Upper lobe of right lung (tissue), 1 donor: ENCODE measurements at regions not wholly inside any gene's neighbourhood (a gene's known extent, or its start where the extent isn't known, plus 50 kb on each side); places are given as distances from the start of the nearest gene placed in this dataset.
"Not testable (repeated sequence)": the region's sequence is repeated elsewhere in the genome, so short reads cannot be mapped to it uniquely, and the experiment has no call there.

Experiments used
- ATAC-seq: fragments of 200-7000 bp; cut with Tn5 transposase; one replicate; pipeline ENCODE4 v1.9.1; 2020; ENCODE audit warnings: mild to moderate bottlenecking, moderate library complexity
- DNase-seq: peaks from one replicate; pipeline ENCODE4 v3.0.0-alpha.2; 2020
- H3K27ac ChIP-seq: fragments of 200-600 bp; one replicate; pipeline ENCODE4 v1.8.0; 2022
- H3K27me3 ChIP-seq: fragments of 200-600 bp; one replicate; pipeline ENCODE4 v1.8.0; 2022; ENCODE audit warnings: mild to moderate bottlenecking
- H3K36me3 ChIP-seq: fragments of 200-600 bp; one replicate; pipeline ENCODE4 v1.8.0; 2022
- H3K4me1 ChIP-seq: fragments of 200-600 bp; one replicate; pipeline ENCODE4 v1.8.0; 2022
- H3K4me3 ChIP-seq: fragments of 200-600 bp; one replicate; pipeline ENCODE4 v1.8.0; 2022; ENCODE audit warnings: mild to moderate bottlenecking
- H3K9me3 ChIP-seq: fragments of 200-600 bp; one replicate; pipeline ENCODE4 v1.8.0; 2022
- intact Hi-C: fragments of 100-400 bp; cut with DNase I; formaldehyde crosslinking; loops from one replicate; pipeline ENCODE4 v1.11.0; 2022
- donor health status: DM: no; HTN: yes; CAD: no; lungs with severe emphysema.

DNA sequence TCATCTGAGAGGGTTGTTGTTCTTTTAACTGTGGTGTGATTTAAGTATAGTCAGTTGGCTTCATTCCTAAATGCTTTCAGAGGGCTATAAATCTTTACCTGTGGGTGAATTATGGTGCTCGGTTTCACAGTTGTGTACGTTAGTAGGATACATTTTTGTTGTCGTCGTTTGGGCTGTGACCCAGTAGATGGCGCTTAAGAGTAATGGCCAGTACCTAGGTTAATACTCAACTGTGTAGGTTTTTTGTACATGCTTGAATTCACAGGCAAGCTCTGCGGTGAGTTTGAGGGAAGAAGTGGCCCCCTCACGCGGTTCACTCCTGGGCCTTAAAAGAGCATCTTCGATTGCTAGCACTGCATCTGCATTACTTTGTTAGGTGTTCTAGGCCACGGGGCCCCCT lies 571.7 kb upstream of the TGIF2LX start:
- H3K9me3 ChIP-seq, H3K4me3 ChIP-seq, H3K36me3 ChIP-seq, H3K27me3 ChIP-seq, DNase-seq, H3K4me1 ChIP-seq, H3K27ac ChIP-seq, intact Hi-C loops: not testable (repeated sequence)
- peak; percentile 41 for ATAC-seq

DNA sequence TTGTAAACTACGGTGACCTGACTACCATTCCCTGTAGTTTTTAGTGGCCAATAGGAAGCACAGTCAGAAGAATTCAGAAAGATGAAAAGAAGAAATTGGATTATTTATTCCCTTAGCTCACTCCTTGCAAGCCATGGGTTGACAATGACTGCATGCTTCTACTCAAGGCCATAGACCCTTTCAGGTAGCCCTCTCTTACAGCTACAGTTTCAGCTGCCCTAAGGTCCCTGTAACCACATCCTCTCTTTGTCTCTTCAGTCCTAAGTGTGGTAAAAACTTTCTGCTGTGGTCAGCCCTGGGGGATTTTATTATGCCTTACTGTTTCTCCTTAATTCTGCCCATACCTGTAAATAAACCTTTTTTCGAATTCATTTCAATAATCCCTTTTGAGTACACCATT lies 551.8 kb upstream of the TGIF2LX start:
- H3K27ac ChIP-seq, ATAC-seq, H3K36me3 ChIP-seq, H3K27me3 ChIP-seq, H3K9me3 ChIP-seq, H3K4me1 ChIP-seq, H3K4me3 ChIP-seq, DNase-seq, intact Hi-C loops: not testable (repeated sequence)

DNA sequence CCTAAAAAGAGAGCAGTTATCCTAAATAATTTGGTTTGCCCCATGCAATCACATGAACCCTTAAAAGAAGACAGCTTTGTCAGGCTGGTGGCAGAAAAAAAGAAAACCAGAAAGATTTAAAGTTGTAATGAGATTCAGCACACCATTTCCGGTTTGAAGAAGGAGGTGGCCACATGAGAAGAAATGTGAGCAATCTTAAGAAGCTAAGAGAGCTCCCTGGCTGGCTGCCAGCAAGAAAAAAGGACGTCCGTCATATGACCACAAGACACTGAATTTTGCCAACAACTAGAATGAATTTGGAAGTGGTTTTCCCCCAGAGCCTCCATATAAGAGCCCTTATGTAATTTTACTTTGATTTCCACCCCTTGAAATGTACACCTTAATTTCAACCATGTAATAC lies 528.7 kb upstream of the TGIF2LX start:
- H3K9me3 ChIP-seq, H3K4me3 ChIP-seq, H3K36me3 ChIP-seq, H3K4me1 ChIP-seq, H3K27me3 ChIP-seq, DNase-seq, intact Hi-C loops, H3K27ac ChIP-seq, ATAC-seq: not testable (repeated sequence)

DNA sequence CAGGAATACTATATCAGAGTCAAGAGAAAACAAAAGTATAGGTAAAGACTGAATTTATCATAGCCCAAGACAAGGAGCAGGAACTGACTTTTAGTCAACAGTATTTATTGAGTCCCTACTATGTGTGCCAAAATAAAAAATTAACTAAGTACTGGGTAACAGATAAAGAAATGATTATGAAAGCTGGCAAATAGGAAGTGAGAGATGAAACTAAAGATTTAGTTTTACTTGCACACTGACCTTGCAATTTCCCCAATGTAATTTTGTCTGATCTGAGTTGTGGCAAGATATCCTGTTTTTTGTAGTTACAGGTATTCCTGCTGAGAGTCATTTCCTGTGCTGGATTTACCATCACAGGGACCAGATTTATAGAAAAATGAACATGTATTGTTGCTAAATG lies 518.9 kb upstream of the TGIF2LX start:
- DNase-seq, H3K4me3 ChIP-seq, H3K27me3 ChIP-seq, ATAC-seq, H3K4me1 ChIP-seq, intact Hi-C loops, H3K9me3 ChIP-seq, H3K36me3 ChIP-seq, H3K27ac ChIP-seq: not testable (repeated sequence)

DNA sequence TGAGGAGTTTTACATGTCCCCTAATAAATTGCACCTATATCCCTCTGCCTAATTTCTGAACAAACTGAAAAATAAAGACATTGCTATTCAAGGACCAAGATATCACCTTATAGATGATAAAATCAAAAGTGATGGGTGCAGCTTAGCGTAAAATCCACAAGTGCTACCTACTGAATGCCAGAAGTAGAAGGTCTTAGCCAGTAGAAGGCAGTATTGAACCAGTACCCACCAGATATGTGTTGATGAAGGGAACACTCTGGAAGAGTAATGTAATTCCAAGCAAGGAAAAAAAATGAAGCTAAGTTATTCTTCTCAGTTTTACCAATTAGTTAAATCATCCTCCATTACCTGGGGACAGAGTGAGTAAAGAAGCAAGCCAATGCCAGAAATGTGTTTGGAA lies 516.6 kb upstream of the TGIF2LX start:
- H3K27ac ChIP-seq, H3K27me3 ChIP-seq, ATAC-seq, intact Hi-C loops, H3K4me1 ChIP-seq, H3K9me3 ChIP-seq, H3K4me3 ChIP-seq, H3K36me3 ChIP-seq, DNase-seq: not testable (repeated sequence)

DNA sequence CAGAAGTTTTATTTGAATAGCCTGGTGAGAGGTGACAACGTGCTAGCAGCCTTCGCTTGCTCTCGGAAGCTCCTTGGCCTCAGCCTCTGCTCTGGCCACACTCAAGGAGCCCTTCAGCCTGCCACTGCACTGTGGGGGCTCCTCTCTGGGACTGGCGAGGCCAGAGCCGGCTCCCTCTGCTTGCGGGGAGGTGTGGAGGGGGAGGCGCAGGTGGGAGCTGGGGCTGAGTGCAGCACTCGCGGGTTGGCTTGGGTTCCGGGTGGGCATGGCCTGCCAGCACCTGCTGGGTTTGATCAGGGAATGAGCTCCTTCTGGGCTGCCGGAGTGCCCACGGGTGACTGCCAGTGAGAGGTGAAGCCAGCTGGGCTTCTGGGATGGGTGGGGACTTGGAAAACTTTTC lies 504.8 kb upstream of the TGIF2LX start:
- H3K27ac ChIP-seq, H3K9me3 ChIP-seq, H3K4me3 ChIP-seq, ATAC-seq, H3K36me3 ChIP-seq, H3K27me3 ChIP-seq, intact Hi-C loops, DNase-seq, H3K4me1 ChIP-seq: not testable (repeated sequence)

DNA sequence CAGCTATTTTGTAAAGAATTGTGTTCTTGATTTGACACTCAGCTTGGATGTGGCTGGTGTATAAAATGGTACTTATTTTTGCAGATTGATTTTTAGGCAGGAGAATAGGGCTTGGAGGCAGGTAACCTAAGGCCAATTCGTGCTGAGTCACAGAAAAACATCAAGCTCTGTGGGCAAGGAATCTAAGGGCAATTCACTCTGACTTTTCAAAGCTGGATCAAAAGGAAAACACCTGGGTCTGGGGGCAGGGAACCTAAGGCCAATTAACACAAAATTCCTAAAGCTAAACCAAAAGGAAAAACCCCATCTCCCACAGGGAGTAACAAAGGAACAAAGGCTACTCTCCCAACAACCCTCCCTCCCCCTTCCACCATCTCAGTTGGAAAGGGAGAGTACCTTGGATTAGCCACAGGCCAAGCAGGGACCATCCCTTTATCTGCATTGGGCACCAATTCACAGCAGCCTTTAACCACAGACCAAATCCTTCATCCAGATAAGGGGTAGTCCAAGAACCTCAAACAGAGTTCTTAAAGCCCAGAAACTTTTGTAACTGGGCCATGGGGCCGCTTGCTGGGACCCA lies 489.0 kb upstream of the TGIF2LX start:
- intact Hi-C loops, H3K4me3 ChIP-seq, DNase-seq, H3K27me3 ChIP-seq, ATAC-seq, H3K4me1 ChIP-seq, H3K9me3 ChIP-seq, H3K27ac ChIP-seq, H3K36me3 ChIP-seq: not testable (repeated sequence)
